Adrenal gland (tissue), 5 donors: ENCODE measurements at regions not wholly inside any gene's neighbourhood (a gene's known extent, or its start where the extent isn't known, plus 50 kb on each side); places are given as distances from the start of the nearest gene placed in this dataset.

Experiments used
- POLR2A ChIP-seq, 2 donors: fragments of 450-650 bp; IDR thresholded peaks; one replicate each; pipeline ENCODE4 v1.6.1; 2017; ENCODE audit warnings: antibody characterized with exemption in 2 of 2, mild to moderate bottlenecking in 2 of 2, moderate library complexity in 1 of 2
- TF ChIP-seq, protein P1 (sequence below), 6 experiments: fragments of 450-650 bp in 4 of 6; fragments of 200-600 bp in 2 of 6; sonication (generic) in 1 of 6; IDR thresholded peaks; 1 replicate in 5 of 6; 2 replicates in 1 of 6; pipeline versions ENCODE4 v1.5.1 to v1.8.0; 2016 to 2021; ENCODE audit warnings: antibody characterized with exemption in 6 of 6, mild to moderate bottlenecking in 2 of 6, moderate library complexity in 1 of 6
- donor health status: DM: no; HTN: no; CAD: no.

DNA sequence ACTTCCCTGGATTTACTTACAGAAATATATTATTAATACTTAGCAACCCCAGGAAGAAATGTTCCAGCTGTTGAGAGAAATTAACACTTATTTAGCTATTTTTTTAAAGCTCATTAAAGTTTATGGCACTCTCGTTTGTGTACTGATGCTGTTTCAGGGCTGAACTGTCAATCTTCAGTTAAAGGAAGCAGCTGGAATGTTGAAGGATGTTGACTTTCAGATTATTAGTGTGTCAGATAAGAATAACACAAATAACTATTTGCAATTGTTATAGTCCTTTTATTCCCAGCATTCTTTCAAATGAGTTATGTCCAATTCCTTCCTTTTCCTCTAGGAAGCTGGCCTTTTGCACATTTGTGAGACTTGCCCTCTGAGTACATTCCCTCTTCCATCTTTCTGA, 278.2 kb upstream of the RAG2 start:
- TF ChIP-seq, protein P1, sequence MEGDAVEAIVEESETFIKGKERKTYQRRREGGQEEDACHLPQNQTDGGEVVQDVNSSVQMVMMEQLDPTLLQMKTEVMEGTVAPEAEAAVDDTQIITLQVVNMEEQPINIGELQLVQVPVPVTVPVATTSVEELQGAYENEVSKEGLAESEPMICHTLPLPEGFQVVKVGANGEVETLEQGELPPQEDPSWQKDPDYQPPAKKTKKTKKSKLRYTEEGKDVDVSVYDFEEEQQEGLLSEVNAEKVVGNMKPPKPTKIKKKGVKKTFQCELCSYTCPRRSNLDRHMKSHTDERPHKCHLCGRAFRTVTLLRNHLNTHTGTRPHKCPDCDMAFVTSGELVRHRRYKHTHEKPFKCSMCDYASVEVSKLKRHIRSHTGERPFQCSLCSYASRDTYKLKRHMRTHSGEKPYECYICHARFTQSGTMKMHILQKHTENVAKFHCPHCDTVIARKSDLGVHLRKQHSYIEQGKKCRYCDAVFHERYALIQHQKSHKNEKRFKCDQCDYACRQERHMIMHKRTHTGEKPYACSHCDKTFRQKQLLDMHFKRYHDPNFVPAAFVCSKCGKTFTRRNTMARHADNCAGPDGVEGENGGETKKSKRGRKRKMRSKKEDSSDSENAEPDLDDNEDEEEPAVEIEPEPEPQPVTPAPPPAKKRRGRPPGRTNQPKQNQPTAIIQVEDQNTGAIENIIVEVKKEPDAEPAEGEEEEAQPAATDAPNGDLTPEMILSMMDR (IDR thresholded peaks at IDR 0.05), result no peak
- TF ChIP-seq POLR2A (IDR thresholded peaks at IDR 0.05), result no peak
